Middle frontal gyrus (tissue), 1 donor: ENCODE measurements at regions not wholly inside any gene's neighbourhood (a gene's known extent, or its start where the extent isn't known, plus 50 kb on each side); places are given as distances from the start of the nearest gene placed in this dataset.

Source experiments
- DNase-seq: peaks from one replicate; pipeline ENCODE4 v3.0.0-alpha.2; 2015; ENCODE audit warnings: low spot score; ENCODE audit errors: extremely low spot score

- no peak for DNase-seq
Measured at GRCh38 chr3:117450026-117450425, 740.4 kb downstream of the TUSC7 start.

- no peak for DNase-seq
Measured at GRCh38 chr3:117454254-117454653, 744.7 kb downstream of the TUSC7 start.

GRCh38 chr3:117454908-117455307 lies 745.3 kb downstream of the TUSC7 start:
- DNase-seq = no peak

- DNase-seq = no peak
Measured at GRCh38 chr3:117455782-117456181, 746.2 kb downstream of the TUSC7 start.

GRCh38 chr3:117463276-117464115 lies 753.9 kb downstream of the TUSC7 start:
- no peak for DNase-seq

- no peak for DNase-seq
Measured at GRCh38 chr3:117471831-117472230, 762.3 kb downstream of the TUSC7 start.

GRCh38 chr3:117473981-117474538 lies 764.5 kb downstream of the TUSC7 start:
- no peak for DNase-seq

GRCh38 chr3:117476572-117476971 lies 767.0 kb downstream of the TUSC7 start:
- no peak for DNase-seq

- no peak for DNase-seq
Measured at GRCh38 chr3:117477214-117477755, 767.7 kb downstream of the TUSC7 start.

GRCh38 chr3:117479095-117479494 lies 769.5 kb downstream of the TUSC7 start:
- no peak for DNase-seq

GRCh38 chr3:117480525-117480924 lies 770.9 kb downstream of the TUSC7 start:
- DNase-seq = no peak

- DNase-seq = no peak
Measured at GRCh38 chr3:117480972-117481371, 771.4 kb downstream of the TUSC7 start.

GRCh38 chr3:117483839-117484238 lies 774.3 kb downstream of the TUSC7 start:
- no peak for DNase-seq

- no peak for DNase-seq
Measured at GRCh38 chr3:117485841-117486240, 776.3 kb downstream of the TUSC7 start.

- no peak for DNase-seq
Measured at GRCh38 chr3:117486719-117487716, 777.4 kb downstream of the TUSC7 start.

GRCh38 chr3:117488983-117489382 lies 779.4 kb downstream of the TUSC7 start:
- no peak for DNase-seq

GRCh38 chr3:117489663-117490079 lies 780.1 kb downstream of the TUSC7 start:
- DNase-seq = no peak

GRCh38 chr3:117490716-117491115 lies 781.1 kb downstream of the TUSC7 start:
- no peak for DNase-seq

- no peak for DNase-seq
Measured at GRCh38 chr3:117495620-117496019, 786.0 kb downstream of the TUSC7 start.

GRCh38 chr3:117499189-117499870 lies 789.8 kb downstream of the TUSC7 start:
- no peak for DNase-seq

GRCh38 chr3:117507958-117508357 lies 798.4 kb downstream of the TUSC7 start:
- DNase-seq = no peak
